Erythroblast (primary cell): ENCODE measurements at regions not wholly inside any gene's neighbourhood (a gene's known extent, or its start where the extent isn't known, plus 50 kb on each side); places are given as distances from the start of the nearest gene placed in this dataset.

Source experiments
- GATA1 ChIP-seq: IDR thresholded peaks from 2 replicates; pipeline ENCODE4 v1.6.1; 2011; ENCODE audit warnings: low read depth, mild to moderate bottlenecking, control low read depth, low read length, moderate library complexity
- POLR2A ChIP-seq: IDR thresholded peaks from 2 replicates; pipeline ENCODE4 v1.6.1; 2011; ENCODE audit warnings: mild to moderate bottlenecking, low read length

GRCh38 chr4:152235718-152236117 lies 300.2 kb downstream of the FBXW7 start:
- TF ChIP-seq POLR2A (no peak), GATA1 (no peak)
